H1 (cell line): ENCODE measurements at regions not wholly inside any gene's neighbourhood (a gene's known extent, or its start where the extent isn't known, plus 50 kb on each side); places are given as distances from the start of the nearest gene placed in this dataset.

Experiments
- CREB1 ChIP-seq: IDR thresholded peaks from 2 replicates; pipeline ENCODE4 v1.6.1; 2012; ENCODE audit warnings: inconsistent platforms
- EGR1 ChIP-seq: IDR thresholded peaks from 2 replicates; pipeline ENCODE4 v1.6.1; 2011; ENCODE audit warnings: low read depth, low read length, borderline replicate concordance
- EP300 ChIP-seq, 2 experiments: IDR thresholded peaks; 1 replicate in 1 of 2; 2 replicates in 1 of 2; pipeline ENCODE4 v1.6.1; 2011 to 2012; ENCODE audit warnings: low read depth in 2 of 2, low read length in 2 of 2, mild to moderate bottlenecking in 2 of 2, borderline replicate concordance in 1 of 2, inconsistent platforms in 1 of 2, moderate library complexity in 1 of 2
- HDAC6 ChIP-seq: IDR thresholded peaks from one replicate; pipeline ENCODE4 v1.7.1; 2012; ENCODE audit warnings: low read depth, mild to moderate bottlenecking, inconsistent platforms, low read length, moderate library complexity
- NRF1 ChIP-seq: IDR thresholded peaks from 2 replicates; pipeline ENCODE4 v1.6.1; 2011; ENCODE audit warnings: mild to moderate bottlenecking, low read depth, low read length, improper control_type of control experiment
- POLR2A ChIP-seq, 2 experiments: IDR thresholded peaks; 1 replicate in 1 of 2; 2 replicates in 1 of 2; pipeline ENCODE4 v1.6.1; 2011; ENCODE audit warnings: low read depth in 2 of 2, low read length in 2 of 2, mild to moderate bottlenecking in 2 of 2; ENCODE audit errors: control extremely low read depth in 1 of 2
- POLR2AphosphoS5 ChIP-seq: IDR thresholded peaks from 2 replicates; pipeline ENCODE4 v1.6.1; 2011; ENCODE audit warnings: low read depth, low read length
- RFX5 ChIP-seq: IDR thresholded peaks from 2 replicates; pipeline ENCODE4 v1.6.1; 2011; ENCODE audit warnings: low read depth, low read length, improper control_type of control experiment, borderline replicate concordance
- TAF1 ChIP-seq: IDR thresholded peaks from 2 replicates; pipeline ENCODE4 v1.6.1; 2011; ENCODE audit warnings: mild to moderate bottlenecking, low read depth, low read length
- TF ChIP-seq, protein P1 (sequence below), 3 experiments: IDR thresholded peaks; 1 replicate in 2 of 3; 2 replicates in 1 of 3; pipeline versions ENCODE4 v1.5.1 to v1.6.1; 2011; ENCODE audit warnings: low read length in 3 of 3, mild to moderate bottlenecking in 3 of 3, inconsistent platforms in 2 of 3, low read depth in 1 of 3, moderate library complexity in 1 of 3; ENCODE audit not compliant: insufficient read depth in 1 of 3; ENCODE audit errors: control extremely low read depth in 1 of 3
- TF ChIP-seq, protein P2 (sequence below): IDR thresholded peaks from 2 replicates; pipeline ENCODE4 v1.6.1; 2012; ENCODE audit warnings: inconsistent platforms
- TF ChIP-seq, protein P3 (sequence below): IDR thresholded peaks from 2 replicates; pipeline ENCODE4 v1.6.1; 2011; ENCODE audit warnings: low read length, improper control_type of control experiment
- TF ChIP-seq, protein P4 (sequence below): IDR thresholded peaks from 2 replicates; pipeline ENCODE4 v1.6.1; 2011; ENCODE audit warnings: low read depth, mild to moderate bottlenecking, low read length; ENCODE audit not compliant: insufficient read depth

DNA sequence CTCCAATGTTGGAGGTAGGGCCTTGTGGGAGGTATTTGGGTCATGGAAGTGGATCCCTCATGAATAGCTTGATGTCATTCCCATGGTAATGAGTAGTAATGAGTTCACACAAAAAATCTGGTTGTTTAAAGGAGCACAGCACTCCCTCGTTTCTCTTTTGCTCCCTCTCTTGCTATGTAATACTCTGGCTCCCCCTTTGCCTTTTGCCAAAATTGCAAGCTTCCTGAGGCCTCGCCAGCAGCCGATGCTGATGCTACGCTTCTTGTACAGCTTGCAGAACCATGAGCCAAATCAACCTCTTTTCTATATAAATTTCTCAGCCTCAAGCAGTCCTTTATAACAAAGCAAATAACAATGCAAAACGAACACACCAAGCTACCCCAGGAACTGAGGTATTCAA, 80.9 kb downstream of the LHX9 start:
- no peak for TF ChIP-seq POLR2A (IDR thresholded peaks at IDR 0.05; ENCODE audit: control extremely low read depth in 1 of 2, low read depth in 2 of 2, low read length in 2 of 2)
- TF ChIP-seq, protein P1, sequence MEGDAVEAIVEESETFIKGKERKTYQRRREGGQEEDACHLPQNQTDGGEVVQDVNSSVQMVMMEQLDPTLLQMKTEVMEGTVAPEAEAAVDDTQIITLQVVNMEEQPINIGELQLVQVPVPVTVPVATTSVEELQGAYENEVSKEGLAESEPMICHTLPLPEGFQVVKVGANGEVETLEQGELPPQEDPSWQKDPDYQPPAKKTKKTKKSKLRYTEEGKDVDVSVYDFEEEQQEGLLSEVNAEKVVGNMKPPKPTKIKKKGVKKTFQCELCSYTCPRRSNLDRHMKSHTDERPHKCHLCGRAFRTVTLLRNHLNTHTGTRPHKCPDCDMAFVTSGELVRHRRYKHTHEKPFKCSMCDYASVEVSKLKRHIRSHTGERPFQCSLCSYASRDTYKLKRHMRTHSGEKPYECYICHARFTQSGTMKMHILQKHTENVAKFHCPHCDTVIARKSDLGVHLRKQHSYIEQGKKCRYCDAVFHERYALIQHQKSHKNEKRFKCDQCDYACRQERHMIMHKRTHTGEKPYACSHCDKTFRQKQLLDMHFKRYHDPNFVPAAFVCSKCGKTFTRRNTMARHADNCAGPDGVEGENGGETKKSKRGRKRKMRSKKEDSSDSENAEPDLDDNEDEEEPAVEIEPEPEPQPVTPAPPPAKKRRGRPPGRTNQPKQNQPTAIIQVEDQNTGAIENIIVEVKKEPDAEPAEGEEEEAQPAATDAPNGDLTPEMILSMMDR (IDR thresholded peaks at IDR 0.05; ENCODE audit: control extremely low read depth in 1 of 3, insufficient read depth in 1 of 3, low read depth in 1 of 3, low read length in 3 of 3) = peak; percentile 5 to 49 (median 22); a peak in 3 of 4 replicates
- TF ChIP-seq CREB1 = no peak
- no peak for TF ChIP-seq NRF1
- no peak for TF ChIP-seq POLR2AphosphoS5
- TF ChIP-seq EP300 (IDR thresholded peaks at IDR 0.05; ENCODE audit: borderline replicate concordance in 1 of 2, low read depth in 2 of 2, low read length in 2 of 2) = no peak
- TF ChIP-seq HDAC6 = no peak
- TF ChIP-seq, protein P2, sequence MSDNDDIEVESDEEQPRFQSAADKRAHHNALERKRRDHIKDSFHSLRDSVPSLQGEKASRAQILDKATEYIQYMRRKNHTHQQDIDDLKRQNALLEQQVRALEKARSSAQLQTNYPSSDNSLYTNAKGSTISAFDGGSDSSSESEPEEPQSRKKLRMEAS = no peak
- no peak for TF ChIP-seq TAF1
- TF ChIP-seq, protein P3, sequence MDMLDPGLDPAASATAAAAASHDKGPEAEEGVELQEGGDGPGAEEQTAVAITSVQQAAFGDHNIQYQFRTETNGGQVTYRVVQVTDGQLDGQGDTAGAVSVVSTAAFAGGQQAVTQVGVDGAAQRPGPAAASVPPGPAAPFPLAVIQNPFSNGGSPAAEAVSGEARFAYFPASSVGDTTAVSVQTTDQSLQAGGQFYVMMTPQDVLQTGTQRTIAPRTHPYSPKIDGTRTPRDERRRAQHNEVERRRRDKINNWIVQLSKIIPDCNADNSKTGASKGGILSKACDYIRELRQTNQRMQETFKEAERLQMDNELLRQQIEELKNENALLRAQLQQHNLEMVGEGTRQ = peak; percentile 22; the same call in 1 of the 2 replicates
- TF ChIP-seq, protein P4, sequence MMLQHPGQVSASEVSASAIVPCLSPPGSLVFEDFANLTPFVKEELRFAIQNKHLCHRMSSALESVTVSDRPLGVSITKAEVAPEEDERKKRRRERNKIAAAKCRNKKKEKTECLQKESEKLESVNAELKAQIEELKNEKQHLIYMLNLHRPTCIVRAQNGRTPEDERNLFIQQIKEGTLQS = no peak
- no peak for TF ChIP-seq EGR1
- TF ChIP-seq RFX5 = no peak
